Activated B cell treated with CpG ODN at 0.5 μM for 24 hours (primary cell): ENCODE measurements at regions not wholly inside any gene's neighbourhood (a gene's known extent, or its start where the extent isn't known, plus 50 kb on each side); places are given as distances from the start of the nearest gene placed in this dataset.

Experiments
- ATAC-seq: fragments of 200-7000 bp; cut with Tn5 transposase; one replicate; pipeline ENCODE4 v1.10.0; 2021; ENCODE audit warnings: low read depth, mild to moderate bottlenecking, moderate library complexity
- CTCF ChIA-PET: fragments of 350-600 bp; sonication (Branson Sonifier 250); formaldehyde crosslinking; loops from one replicate; lab custom pipeline; 2021; ENCODE audit warnings: antibody characterized with exemption; lab: Charles Lee
- POLR2A ChIA-PET: fragments of 350-600 bp; sonication (Branson Sonifier 250); formaldehyde crosslinking; loops from one replicate; lab custom pipeline; 2021; ENCODE audit warnings: antibody characterized with exemption; lab: Charles Lee
- DNase-seq: peaks from one replicate; pipeline ENCODE4 v3.0.0; 2022
- H3K27ac Mint-ChIP-seq: one replicate; pipeline ENCODE4 v1.8.0; 2020; ENCODE audit warnings: mixed read lengths
- H3K27me3 Mint-ChIP-seq: one replicate; pipeline ENCODE4 v1.8.0; 2021; ENCODE audit warnings: mixed read lengths
- H3K36me3 Mint-ChIP-seq: one replicate; pipeline ENCODE4 v1.8.0; 2021; ENCODE audit warnings: low read depth, mixed read lengths
- H3K4me1 Mint-ChIP-seq: one replicate; pipeline ENCODE4 v1.8.0; 2021; ENCODE audit warnings: mixed read lengths
- H3K4me3 Mint-ChIP-seq: one replicate; pipeline ENCODE4 v1.8.0; 2020; ENCODE audit warnings: mild to moderate bottlenecking, mixed read lengths
- H3K9me3 Mint-ChIP-seq: one replicate; pipeline ENCODE4 v1.8.0; 2020; ENCODE audit warnings: mixed read lengths
- CTCF ChIP-seq: fragments of 200-600 bp; IDR thresholded peaks from one replicate; pipeline ENCODE4 v1.8.0; 2022; ENCODE audit warnings: antibody characterized with exemption, mild to moderate bottlenecking
- intact Hi-C: fragments of 100-400 bp; cut with micrococcal nuclease; formaldehyde crosslinking; loops from one replicate; pipeline ENCODE4 v1.15.1; 2024

- ChIA-PET POLR2A (no interaction called here), CTCF (no interaction called here)
- TF ChIP-seq CTCF: no peak
- DNase-seq (no peak), ATAC-seq (no peak)
- Mint-ChIP-seq H3K36me3 (no peaks in the 10 kb centered on the region), H3K27ac (no peak overlapping the region), H3K4me1 (no peaks in the 10 kb centered on the region), H3K4me3 (no peak overlapping the region), H3K9me3 (no peaks in the 10 kb centered on the region), H3K27me3 (peaks cover 3% of the 10 kb centered on the region)
- intact Hi-C loops: no loop called here
These were observed 254.8 kb downstream of the GPD2 start for GRCh38 chr2:156691014-156691413.

GRCh38 chr2:156695020-156695419, 258.8 kb downstream of the GPD2 start:
- no peak overlapping the region for H3K4me3 Mint-ChIP-seq
- H3K4me1 Mint-ChIP-seq: no peaks in the 10 kb centered on the region
- ATAC-seq (no peak), DNase-seq (no peak)
- ChIA-PET POLR2A (no interaction called here), CTCF (no interaction called here)
- no peaks in the 10 kb centered on the region for H3K9me3 Mint-ChIP-seq
- H3K27ac Mint-ChIP-seq: no peak overlapping the region
- intact Hi-C loops: no loop called here
- no peaks in the 10 kb centered on the region for H3K36me3 Mint-ChIP-seq
- H3K27me3 Mint-ChIP-seq: peaks cover 3% of the 10 kb centered on the region
- no peak for TF ChIP-seq CTCF

GRCh38 chr2:156695595-156695994, 259.4 kb downstream of the GPD2 start:
- ATAC-seq (no peak), DNase-seq (no peak)
- intact Hi-C loops: no loop called here
- TF ChIP-seq CTCF: no peak
- CTCF ChIA-PET: no interaction called here
- Mint-ChIP-seq H3K4me1 (no peaks in the 10 kb centered on the region), H3K4me3 (no peak overlapping the region), H3K36me3 (no peaks in the 10 kb centered on the region), H3K27me3 (peaks cover 4% of the 10 kb centered on the region), H3K27ac (no peak overlapping the region), H3K9me3 (no peaks in the 10 kb centered on the region)
- POLR2A ChIA-PET: no interaction called here

GRCh38 chr2:156697906-156698305, 261.7 kb downstream of the GPD2 start:
- ATAC-seq (no peak), DNase-seq (no peak)
- no peaks in the 10 kb centered on the region for H3K4me1 Mint-ChIP-seq
- ChIA-PET CTCF (no interaction called here), POLR2A (no interaction called here)
- TF ChIP-seq CTCF: no peak
- H3K9me3 Mint-ChIP-seq: no peaks in the 10 kb centered on the region
- H3K27ac Mint-ChIP-seq: no peak overlapping the region
- H3K4me3 Mint-ChIP-seq: no peak overlapping the region
- no peaks in the 10 kb centered on the region for H3K36me3 Mint-ChIP-seq
- intact Hi-C loops: no loop called here
- peaks cover 7% of the 10 kb centered on the region for H3K27me3 Mint-ChIP-seq

DNA sequence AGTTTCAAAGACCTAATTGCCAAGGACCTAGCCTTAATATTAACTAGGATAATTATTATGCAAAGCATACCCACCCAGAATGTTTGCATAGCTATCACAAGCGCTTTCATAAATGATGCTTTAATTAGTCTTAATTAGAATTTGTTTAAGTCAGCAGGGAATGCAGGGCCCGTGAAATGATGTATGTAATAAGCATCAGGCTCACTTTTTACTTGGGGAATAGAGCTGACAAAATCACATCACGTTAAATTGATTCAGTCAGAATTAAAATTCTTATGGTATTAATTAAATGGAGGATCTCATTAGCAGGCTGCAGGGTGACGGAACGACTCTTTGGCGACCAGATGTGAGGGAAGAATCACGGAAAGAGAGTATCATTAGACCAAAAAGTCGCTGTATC, 264.5 kb downstream of the GPD2 start:
- ATAC-seq: no peak
- H3K27ac Mint-ChIP-seq: no peak overlapping the region
- CTCF ChIA-PET: no interaction called here
- peaks cover 7% of the 10 kb centered on the region for H3K27me3 Mint-ChIP-seq
- H3K4me3 Mint-ChIP-seq: no peak overlapping the region
- no peak for TF ChIP-seq CTCF
- H3K36me3 Mint-ChIP-seq: no peaks in the 10 kb centered on the region
- DNase-seq: no peak
- no peaks in the 10 kb centered on the region for H3K9me3 Mint-ChIP-seq
- intact Hi-C loops: no loop called here
- H3K4me1 Mint-ChIP-seq: no peaks in the 10 kb centered on the region
- POLR2A ChIA-PET: no interaction called here
